HG02840 (cell line): ENCODE measurements at regions not wholly inside any gene's neighbourhood (a gene's known extent, or its start where the extent isn't known, plus 50 kb on each side); places are given as distances from the start of the nearest gene placed in this dataset.
"Not testable (repeated sequence)": the region's sequence is repeated elsewhere in the genome, so short reads cannot be mapped to it uniquely, and the experiment has no call there.

Experiments used
- ATAC-seq: cut with Tn5 transposase; IDR thresholded peaks from one replicate; pipeline ENCODE4 v1.9.1; 2021; ENCODE audit warnings: mild to moderate bottlenecking, moderate library complexity, moderate number of reproducible peaks; ENCODE audit not compliant: unreplicated experiment, low FRiP score

- peak; percentile 85 for ATAC-seq
Observed at GRCh38 chr12:85424581-85425348, 144.7 kb downstream of the ALX1 start.

- no peak for ATAC-seq
Observed at GRCh38 chr12:85425349-85425612, 145.3 kb downstream of the ALX1 start.

GRCh38 chr12:85425926-85426325 is 145.9 kb downstream of the ALX1 start:
- ATAC-seq, result no peak

GRCh38 chr12:85433148-85433547 is 153.1 kb downstream of the ALX1 start:
- ATAC-seq, result not testable (repeated sequence)

GRCh38 chr12:85440271-85440670 is 160.3 kb downstream of the ALX1 start:
- no peak for ATAC-seq

- ATAC-seq, result no peak
Observed at GRCh38 chr12:85441025-85441424, 161.0 kb downstream of the ALX1 start.

- ATAC-seq, result no peak
Observed at GRCh38 chr12:85441741-85442140, 161.7 kb downstream of the ALX1 start.

GRCh38 chr12:85445060-85445938 is 165.3 kb downstream of the ALX1 start:
- ATAC-seq, result no peak

GRCh38 chr12:85448031-85448430 is 168.0 kb downstream of the ALX1 start:
- no peak for ATAC-seq

GRCh38 chr12:85448548-85449139 is 168.6 kb downstream of the ALX1 start:
- no peak for ATAC-seq

- no peak for ATAC-seq
Observed at GRCh38 chr12:85457016-85457415, 177.0 kb downstream of the ALX1 start.

- ATAC-seq, result no peak
Observed at GRCh38 chr12:85461127-85461526, 181.1 kb downstream of the ALX1 start.

- no peak for ATAC-seq
Observed at GRCh38 chr12:85462888-85463287, 182.9 kb downstream of the ALX1 start.

GRCh38 chr12:85466890-85467289 is 186.9 kb downstream of the ALX1 start:
- ATAC-seq, result no peak

- ATAC-seq, result peak; percentile 93
Observed at GRCh38 chr12:85468356-85469157, 188.5 kb downstream of the ALX1 start.

- ATAC-seq, result not testable (repeated sequence)
Observed at GRCh38 chr12:85469158-85470086, 189.4 kb downstream of the ALX1 start.

- not testable (repeated sequence) for ATAC-seq
Observed at GRCh38 chr12:85475277-85475676, 195.3 kb downstream of the ALX1 start.

- no peak for ATAC-seq
Observed at GRCh38 chr12:85476756-85477155, 196.7 kb downstream of the ALX1 start.

- no peak for ATAC-seq
Observed at GRCh38 chr12:85484387-85484786, 204.4 kb downstream of the ALX1 start.

- ATAC-seq, result no peak
Observed at GRCh38 chr12:85489194-85489593, 209.2 kb downstream of the ALX1 start.
